ENCODE measurements at regions not wholly inside any gene's neighbourhood (a gene's known extent, or its start where the extent isn't known, plus 50 kb on each side); places are given as distances from the start of the nearest gene placed in this dataset.
A peak's percentile ranks its signal among the peaks of the same experiment; 100 is the strongest.

- in situ Hi-C loops (cut with HindIII; ENCODE audit: low sequenced_read_pairs), result no loop called here
- H3K4me3 ChIP-seq (ENCODE audit: low read depth, low read length), result no peak overlapping the region
- no peak for TF ChIP-seq CTCF (IDR thresholded peaks at IDR 0.05; ENCODE audit: low read depth, low read length)
- DNase-seq (ENCODE audit: low read depth, low spot score), result no peak
These were observed 461.4 kb downstream of the SPATA31D1 start for GRCh38 chr9:82449986-82450385.

GRCh38 chr9:82454509-82455190, 466.1 kb downstream of the SPATA31D1 start:
- in situ Hi-C loops (cut with HindIII; ENCODE audit: low sequenced_read_pairs), result no loop called here
- no peak for TF ChIP-seq CTCF (IDR thresholded peaks at IDR 0.05; ENCODE audit: low read depth, low read length)
- DNase-seq (ENCODE audit: low read depth, low spot score), result no peak
- no peak overlapping the region for H3K4me3 ChIP-seq (ENCODE audit: low read depth, low read length)

- H3K4me3 ChIP-seq (ENCODE audit: low read depth, low read length), result no peak overlapping the region
- DNase-seq (ENCODE audit: low read depth, low spot score), result peak; percentile 61
- in situ Hi-C loops (cut with HindIII; ENCODE audit: low sequenced_read_pairs), result no loop called here
- no peak for TF ChIP-seq CTCF (IDR thresholded peaks at IDR 0.05; ENCODE audit: low read depth, low read length)
These were observed 468.1 kb downstream of the SPATA31D1 start for GRCh38 chr9:82456642-82457041.

- H3K4me3 ChIP-seq (ENCODE audit: low read depth, low read length), result no peak overlapping the region
- TF ChIP-seq CTCF (IDR thresholded peaks at IDR 0.05; ENCODE audit: low read depth, low read length), result no peak
- in situ Hi-C loops (cut with HindIII; ENCODE audit: low sequenced_read_pairs), result no loop called here
- no peak for DNase-seq (ENCODE audit: low read depth, low spot score)
These were observed 468.7 kb downstream of the SPATA31D1 start for GRCh38 chr9:82457298-82457697.

GRCh38 chr9:82457891-82458290, 469.3 kb downstream of the SPATA31D1 start:
- in situ Hi-C loops (cut with HindIII; ENCODE audit: low sequenced_read_pairs), result no loop called here
- no peak for DNase-seq (ENCODE audit: low read depth, low spot score)
- no peak overlapping the region for H3K4me3 ChIP-seq (ENCODE audit: low read depth, low read length)
- TF ChIP-seq CTCF (IDR thresholded peaks at IDR 0.05; ENCODE audit: low read depth, low read length), result no peak

GRCh38 chr9:82458296-82458695, 469.7 kb downstream of the SPATA31D1 start:
- no peak overlapping the region for H3K4me3 ChIP-seq (ENCODE audit: low read depth, low read length)
- no peak for DNase-seq (ENCODE audit: low read depth, low spot score)
- in situ Hi-C loops (cut with HindIII; ENCODE audit: low sequenced_read_pairs), result no loop called here
- no peak for TF ChIP-seq CTCF (IDR thresholded peaks at IDR 0.05; ENCODE audit: low read depth, low read length)

Data from astrocyte of the spinal cord (primary cell).